NCI-H82 treated with DMSO at 0.1 percent for 48 hours (cell line): ENCODE measurements at regions not wholly inside any gene's neighbourhood (a gene's known extent, or its start where the extent isn't known, plus 50 kb on each side); places are given as distances from the start of the nearest gene placed in this dataset.

Experiments
- DNase-seq: peaks from one replicate; lab custom pipeline; 2025; ENCODE audit not compliant: unreplicated experiment; lab: John Stamatoyannopoulos, UW

DNA sequence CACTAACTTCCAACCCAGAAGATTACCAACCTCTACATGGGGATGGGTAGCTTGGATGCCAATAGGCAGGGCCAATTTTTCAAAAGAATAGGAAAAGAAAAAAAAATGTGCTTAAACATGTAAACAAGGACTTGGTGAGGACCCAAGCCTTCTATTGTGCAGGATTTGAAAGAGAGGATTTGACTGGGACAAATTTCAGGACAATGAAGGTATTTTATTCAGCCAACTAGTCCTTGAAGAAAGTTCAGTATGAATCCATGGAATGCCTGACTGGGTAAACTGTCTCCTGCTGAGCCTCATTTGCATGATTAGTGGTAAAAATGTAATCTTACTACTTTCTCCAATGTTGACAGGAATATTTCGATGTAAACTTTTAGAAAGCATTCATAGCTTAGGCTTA, 192.5 kb upstream of the RORB start:
- no peak for DNase-seq

GRCh38 chr9:74309654-74310053, 187.5 kb upstream of the RORB start:
- DNase-seq = no peak

DNA sequence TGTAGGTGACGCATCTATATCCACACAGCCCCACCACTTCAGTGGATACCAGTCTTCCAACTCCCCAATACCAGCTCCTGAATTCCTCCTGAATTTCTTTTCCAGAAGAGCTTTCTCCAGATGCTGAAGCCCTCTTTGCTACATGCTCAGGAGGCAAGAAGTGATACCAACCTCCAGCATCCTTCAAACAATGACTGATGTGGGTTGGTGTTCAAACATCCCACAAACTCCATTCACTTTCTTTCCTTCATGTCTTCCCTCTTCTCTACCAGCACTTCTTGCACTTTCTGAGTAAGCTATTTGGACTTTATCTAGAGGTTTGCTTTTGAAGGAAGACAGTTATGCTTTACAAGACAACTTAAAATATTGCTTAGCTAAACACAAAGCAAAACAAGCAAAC, 179.9 kb upstream of the RORB start:
- DNase-seq = no peak

- DNase-seq = no peak
Observed at GRCh38 chr9:74321396-74321795, 175.7 kb upstream of the RORB start.

GRCh38 chr9:74322661-74323314, 174.3 kb upstream of the RORB start:
- DNase-seq = peak; percentile 6

GRCh38 chr9:74330487-74331214, 166.5 kb upstream of the RORB start:
- DNase-seq = no peak

GRCh38 chr9:74331607-74332006, 165.5 kb upstream of the RORB start:
- no peak for DNase-seq

DNA sequence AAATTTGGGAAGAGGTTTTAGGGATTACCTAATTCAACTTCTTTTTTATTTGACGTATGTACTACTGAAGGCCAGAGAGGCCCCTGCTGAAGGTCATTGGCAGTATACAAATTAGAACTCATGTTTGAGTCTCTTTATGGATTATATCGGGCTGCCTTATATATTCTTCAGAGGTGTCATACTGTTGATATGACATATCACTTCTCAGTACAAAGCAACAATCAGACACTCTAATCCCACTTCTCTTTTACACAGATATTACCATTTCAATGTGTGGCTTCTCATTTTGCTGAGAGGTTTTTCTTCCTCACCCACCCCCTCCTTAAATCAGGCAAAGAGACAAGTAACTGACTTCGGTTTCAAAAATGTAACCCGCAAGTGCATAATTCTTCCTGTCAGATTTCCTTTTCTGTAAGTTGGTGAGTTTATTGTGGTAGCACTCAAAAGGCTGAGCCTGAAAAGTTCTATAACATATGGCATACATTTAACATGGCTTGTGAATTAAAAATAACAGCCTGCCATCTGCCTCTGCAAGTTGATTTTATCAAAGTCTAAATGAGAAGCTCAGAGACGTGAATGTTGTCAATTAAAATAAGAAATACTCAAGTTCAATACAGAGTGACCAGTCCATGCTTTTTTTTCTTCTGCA, 163.6 kb upstream of the RORB start:
- no peak for DNase-seq

GRCh38 chr9:74334271-74334670, 162.9 kb upstream of the RORB start:
- DNase-seq = no peak

DNA sequence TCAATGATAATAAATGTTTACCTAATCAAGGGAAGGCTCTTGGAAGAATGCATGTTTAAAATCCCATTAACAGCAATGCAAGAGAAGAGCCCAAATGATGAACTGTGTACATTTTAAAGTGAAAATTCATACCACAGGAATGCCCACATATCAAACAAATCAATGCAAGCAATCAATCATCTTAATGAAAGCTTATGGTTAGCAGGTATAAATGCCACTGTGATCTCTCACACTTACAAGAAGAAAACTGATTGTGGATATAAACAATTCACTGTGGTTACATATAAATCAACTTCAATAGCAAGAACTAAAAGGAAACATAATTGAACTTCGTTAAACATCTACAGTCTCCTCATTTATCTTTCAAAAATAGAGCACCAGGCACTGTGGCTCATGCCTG, 161.0 kb upstream of the RORB start:
- DNase-seq = no peak

- DNase-seq = no peak
Observed at GRCh38 chr9:74348777-74349176, 148.4 kb upstream of the RORB start.

DNA sequence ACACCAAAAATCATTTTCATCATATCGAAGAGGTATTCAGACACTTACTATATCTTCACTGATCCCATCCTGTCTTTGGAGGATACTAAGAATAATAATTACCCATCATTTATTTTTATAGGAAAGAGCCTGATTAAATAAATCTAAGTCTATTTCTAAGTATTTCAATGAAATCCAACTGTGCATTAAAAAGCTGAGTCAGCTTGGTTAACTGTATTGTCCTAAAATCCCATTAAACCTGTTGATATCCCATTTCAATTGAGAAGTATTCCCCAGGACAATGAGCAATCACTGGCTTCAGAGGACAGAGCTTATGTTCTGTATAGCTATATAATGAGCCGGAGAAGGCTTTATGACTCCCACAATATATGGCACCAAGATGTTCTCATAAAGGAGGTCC, 142.0 kb upstream of the RORB start:
- no peak for DNase-seq

- DNase-seq = no peak
Observed at GRCh38 chr9:74357577-74357976, 139.6 kb upstream of the RORB start.

DNA sequence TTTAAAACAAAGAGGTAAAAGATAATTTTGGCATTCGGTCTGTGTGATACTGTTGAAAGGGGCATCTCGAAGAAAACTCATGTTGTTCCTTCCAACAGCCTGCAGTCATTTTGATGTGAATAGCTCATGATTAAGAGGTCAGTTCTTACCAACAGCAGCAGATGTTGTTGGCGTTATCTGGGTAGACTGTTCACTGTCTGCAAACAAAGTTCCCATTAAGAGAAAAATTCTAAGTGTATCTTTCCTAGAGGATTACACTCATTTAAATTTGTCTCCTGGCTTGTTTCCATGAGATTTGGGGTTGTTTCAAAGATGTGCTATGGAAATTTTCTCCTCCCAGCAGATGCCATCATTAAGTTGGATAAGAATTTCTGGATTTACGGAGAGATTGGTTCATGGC, 138.2 kb upstream of the RORB start:
- DNase-seq = peak; percentile 1

DNA sequence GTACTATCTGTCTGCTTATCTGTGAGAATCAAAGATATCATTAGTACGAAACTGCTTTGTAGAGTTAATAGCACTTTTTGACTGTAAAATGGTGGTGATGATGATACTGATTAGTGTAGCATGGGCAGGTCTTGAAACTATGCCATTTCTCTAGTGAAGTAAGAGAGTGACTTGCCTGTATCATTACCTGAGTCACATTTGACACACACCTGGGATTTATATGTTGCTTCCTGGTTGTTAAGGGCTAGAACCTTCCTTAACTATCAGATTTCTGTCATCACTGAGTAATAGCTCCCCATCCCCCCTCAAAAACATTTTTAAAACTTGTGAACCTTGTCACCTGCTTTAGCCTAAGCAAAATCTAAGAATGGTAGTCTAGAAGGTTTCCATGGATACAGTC, 135.6 kb upstream of the RORB start:
- DNase-seq = no peak

- no peak for DNase-seq
Observed at GRCh38 chr9:74362423-74362822, 134.7 kb upstream of the RORB start.

- DNase-seq = no peak
Observed at GRCh38 chr9:74366111-74366510, 131.0 kb upstream of the RORB start.

GRCh38 chr9:74369844-74370243, 127.3 kb upstream of the RORB start:
- DNase-seq = no peak

DNA sequence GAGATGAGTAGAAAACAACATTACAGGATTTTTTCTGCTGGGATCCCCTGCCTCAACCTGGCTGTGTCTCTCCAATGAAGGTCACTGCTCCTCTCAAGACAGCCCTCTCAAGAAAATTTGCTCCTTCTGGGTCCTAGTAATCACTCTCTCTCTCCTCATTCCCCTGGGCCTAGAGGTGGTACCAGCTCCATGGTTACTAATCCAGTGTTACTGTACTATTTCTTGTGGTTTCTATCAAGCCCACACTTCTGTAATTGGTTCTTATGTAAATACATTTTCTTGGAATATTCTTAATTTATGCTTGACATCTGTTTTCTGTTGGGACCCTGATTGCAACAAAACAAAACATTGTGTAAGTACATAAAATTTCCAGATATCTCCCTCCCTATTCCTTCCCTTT, 123.8 kb upstream of the RORB start:
- no peak for DNase-seq

DNA sequence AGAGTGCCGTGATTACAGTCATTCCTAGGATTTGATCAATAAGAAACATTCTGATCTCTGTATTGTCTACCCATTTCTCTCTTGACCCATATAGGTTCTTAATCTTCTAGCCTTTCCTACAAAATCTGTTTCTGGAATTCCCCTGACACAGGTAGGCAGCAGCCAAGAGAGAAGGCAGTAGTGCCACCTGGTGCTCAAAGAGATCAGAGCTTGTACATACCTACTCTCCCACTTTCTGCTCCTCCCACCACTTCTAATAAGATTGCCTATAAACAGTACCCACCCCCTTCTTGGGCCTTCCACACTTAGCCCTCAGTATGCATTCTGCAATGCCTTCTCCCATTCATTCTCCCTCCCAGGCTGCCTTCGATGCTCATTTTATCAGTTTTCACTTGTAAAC, 117.4 kb upstream of the RORB start:
- peak; percentile 73 for DNase-seq

DNA sequence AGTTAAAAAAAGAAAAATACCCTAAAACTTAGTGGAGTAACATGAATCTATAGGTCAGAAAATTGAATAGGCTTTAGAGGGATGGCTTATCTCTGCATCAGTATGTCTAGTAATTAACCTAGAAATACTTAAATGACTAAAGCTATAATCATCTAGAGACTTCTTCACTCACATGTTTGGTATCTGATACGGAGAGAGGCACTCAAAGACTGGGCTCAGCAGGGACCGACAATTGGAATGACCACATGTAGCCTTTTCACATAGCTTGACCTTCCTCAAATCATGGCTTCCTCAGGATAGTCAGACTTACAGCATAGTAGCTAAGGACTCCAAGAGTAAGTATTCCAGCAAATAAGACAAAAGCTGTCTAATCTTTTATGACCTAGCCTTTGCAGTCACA, 105.3 kb upstream of the RORB start:
- DNase-seq = no peak

DNA sequence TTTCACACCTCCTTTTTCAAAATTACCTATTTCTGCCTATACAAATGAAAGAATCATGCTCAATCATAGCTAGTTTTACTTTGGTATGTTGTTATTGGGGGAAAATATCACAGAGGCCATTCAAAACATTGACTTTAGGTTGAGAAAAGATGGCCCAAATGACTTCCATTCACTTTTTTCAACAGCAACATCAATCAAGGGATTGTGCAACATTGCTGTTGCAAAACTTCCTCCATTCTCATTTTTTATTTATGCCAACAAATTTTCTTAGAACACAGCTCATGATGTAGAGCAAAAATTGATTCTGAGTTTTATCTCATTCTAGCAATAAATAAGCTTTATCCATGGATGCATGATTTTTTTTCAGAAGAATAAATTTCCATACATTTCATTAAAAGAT, 93.6 kb upstream of the RORB start:
- DNase-seq = no peak
